OCI-LY1 (cell line): ENCODE measurements at regions not wholly inside any gene's neighbourhood (a gene's known extent, or its start where the extent isn't known, plus 50 kb on each side); places are given as distances from the start of the nearest gene placed in this dataset.

Experiments
- H2AFZ ChIP-seq: fragments of 200-600 bp; sonication (generic), shearing (Covaris generic); 2 replicates; pipeline ENCODE4 v1.6.0; 2014; ENCODE audit warnings: antibody characterized with exemption, mild to moderate bottlenecking, low read length
- H3F3A ChIP-seq: fragments of 200-600 bp; sonication (generic), shearing (Covaris generic); 2 replicates; pipeline ENCODE4 v1.6.0; 2014; ENCODE audit warnings: mild to moderate bottlenecking, antibody characterized with exemption, low read length, moderate library complexity; ENCODE audit not compliant: insufficient read depth
- H3K27ac ChIP-seq: fragments of 200-600 bp; sonication (generic); 2 replicates; pipeline ENCODE4 v1.5.1; 2014; ENCODE audit warnings: low read length, mixed run types, mild to moderate bottlenecking, low read depth; ENCODE audit not compliant: poor library complexity, severe bottlenecking
- H3K27me3 ChIP-seq: fragments of 200-600 bp; sonication (generic); 2 replicates; pipeline ENCODE4 v1.6.0; 2014; ENCODE audit warnings: antibody characterized with exemption, mild to moderate bottlenecking, low read length, moderate library complexity; ENCODE audit not compliant: insufficient read depth
- H3K36me3 ChIP-seq: fragments of 200-600 bp; sonication (generic); 2 replicates; pipeline ENCODE4 v1.6.1; 2014; ENCODE audit warnings: mild to moderate bottlenecking, antibody characterized with exemption, low read length, moderate library complexity, mixed read lengths; ENCODE audit not compliant: insufficient read depth
- H3K4me1 ChIP-seq: fragments of 200-600 bp; sonication (generic); 2 replicates; pipeline ENCODE4 v1.5.1; 2014; ENCODE audit warnings: mild to moderate bottlenecking, low read length, moderate library complexity; ENCODE audit not compliant: insufficient read depth, severe bottlenecking
- H3K4me2 ChIP-seq: fragments of 200-600 bp; sonication (generic), shearing (Covaris generic); 2 replicates; pipeline ENCODE4 v1.6.1; 2014; ENCODE audit warnings: low read length
- H3K4me3 ChIP-seq: fragments of 200-600 bp; sonication (generic); 2 replicates; pipeline ENCODE4 v1.5.1; 2014; ENCODE audit warnings: low read length, low read depth, mild to moderate bottlenecking, mixed read lengths; ENCODE audit not compliant: poor library complexity, severe bottlenecking
- H3K79me2 ChIP-seq: fragments of 200-600 bp; shearing (Covaris generic); 2 replicates; pipeline ENCODE4 v1.6.1; 2016; ENCODE audit warnings: mixed run types, low read length, mixed read lengths; ENCODE audit not compliant: insufficient read depth
- H3K9ac ChIP-seq: fragments of 200-600 bp; sonication (generic), shearing (Covaris generic); 2 replicates; pipeline ENCODE4 v1.6.1; 2014; ENCODE audit warnings: mild to moderate bottlenecking, low read length, mixed read lengths
- H3K9me2 ChIP-seq: fragments of 200-600 bp; sonication (generic), shearing (Covaris generic); 2 replicates; pipeline ENCODE4 v1.6.1; 2014; ENCODE audit warnings: low read depth, mild to moderate bottlenecking, low read length, mixed read lengths
- H3K9me3 ChIP-seq: fragments of 200-600 bp; shearing (Covaris generic); 2 replicates; pipeline ENCODE4 v1.6.1; 2014; ENCODE audit warnings: low read length, mixed read lengths
- H4K20me1 ChIP-seq: fragments of 200-600 bp; sonication (generic), shearing (Covaris generic); 2 replicates; pipeline ENCODE4 v1.6.0; 2016; ENCODE audit warnings: mild to moderate bottlenecking, low read length; ENCODE audit not compliant: insufficient read depth
- CTCF ChIP-seq: fragments of 200-600 bp; sonication (generic), shearing (Covaris generic); IDR thresholded peaks from 2 replicates; pipeline ENCODE4 v1.5.1; 2017; ENCODE audit warnings: mild to moderate bottlenecking, antibody characterized with exemption, low read length, moderate library complexity, mixed read lengths
- EZH2 ChIP-seq: fragments of 200-600 bp; sonication (generic), shearing (Covaris generic); IDR thresholded peaks from 2 replicates; pipeline ENCODE4 v1.8.0; 2017; ENCODE audit warnings: borderline replicate concordance, mixed run types, mild to moderate bottlenecking, antibody characterized with exemption, low read length, moderate library complexity, mixed read lengths

GRCh38 chr7:25550149-25550548 is 321.9 kb upstream of the NPVF start:
- no peaks in the 10 kb centered on the region for H3K4me1 ChIP-seq
- no peaks in the 10 kb centered on the region for H3K36me3 ChIP-seq
- H2AFZ ChIP-seq: no peak overlapping the region
- no peaks in the 10 kb centered on the region for H3K79me2 ChIP-seq
- H4K20me1 ChIP-seq: no peaks in the 10 kb centered on the region
- H3F3A ChIP-seq: no peaks in the 10 kb centered on the region
- TF ChIP-seq EZH2 (no peak), CTCF (no peak)
- no peak overlapping the region for H3K4me3 ChIP-seq
- no peaks in the 10 kb centered on the region for H3K27me3 ChIP-seq
- no peaks in the 10 kb centered on the region for H3K9me3 ChIP-seq
- H3K4me2 ChIP-seq: no peak overlapping the region
- no peak overlapping the region for H3K9ac ChIP-seq
- no peaks in the 10 kb centered on the region for H3K9me2 ChIP-seq
- H3K27ac ChIP-seq: no peak overlapping the region

- no peak overlapping the region for H3K27ac ChIP-seq
- no peaks in the 10 kb centered on the region for H3K79me2 ChIP-seq
- H4K20me1 ChIP-seq: no peaks in the 10 kb centered on the region
- H3K9me2 ChIP-seq: no peaks in the 10 kb centered on the region
- no peak overlapping the region for H2AFZ ChIP-seq
- no peaks in the 10 kb centered on the region for H3K27me3 ChIP-seq
- no peak overlapping the region for H3K4me2 ChIP-seq
- no peaks in the 10 kb centered on the region for H3K36me3 ChIP-seq
- TF ChIP-seq CTCF: no peak
- no peak overlapping the region for H3K4me3 ChIP-seq
- H3F3A ChIP-seq: no peaks in the 10 kb centered on the region
- no peaks in the 10 kb centered on the region for H3K4me1 ChIP-seq
- H3K9me3 ChIP-seq: no peaks in the 10 kb centered on the region
- H3K9ac ChIP-seq: no peak overlapping the region
Observed at GRCh38 chr7:25552998-25553397, 324.7 kb upstream of the NPVF start.

GRCh38 chr7:25553580-25554291 is 325.4 kb upstream of the NPVF start:
- no peaks in the 10 kb centered on the region for H3K9me2 ChIP-seq
- H3F3A ChIP-seq: no peaks in the 10 kb centered on the region
- no peak overlapping the region for H3K4me2 ChIP-seq
- no peaks in the 10 kb centered on the region for H4K20me1 ChIP-seq
- no peaks in the 10 kb centered on the region for H3K36me3 ChIP-seq
- no peak overlapping the region for H2AFZ ChIP-seq
- no peaks in the 10 kb centered on the region for H3K27me3 ChIP-seq
- H3K4me1 ChIP-seq: no peaks in the 10 kb centered on the region
- H3K79me2 ChIP-seq: no peaks in the 10 kb centered on the region
- H3K9ac ChIP-seq: no peak overlapping the region
- H3K27ac ChIP-seq: no peak overlapping the region
- H3K9me3 ChIP-seq: no peaks in the 10 kb centered on the region
- TF ChIP-seq EZH2: no peak
- TF ChIP-seq CTCF: no peak
- no peak overlapping the region for H3K4me3 ChIP-seq
